SU-DHL-6 (cell line): ENCODE measurements at regions not wholly inside any gene's neighbourhood (a gene's known extent, or its start where the extent isn't known, plus 50 kb on each side); places are given as distances from the start of the nearest gene placed in this dataset.

Experiments
- H2AFZ ChIP-seq: fragments of 200-600 bp; sonication (generic); 2 replicates; pipeline ENCODE4 v1.6.1; 2014; ENCODE audit warnings: low read depth, mild to moderate bottlenecking, moderate library complexity, mixed read lengths, antibody characterized with exemption, low read length; ENCODE audit not compliant: severe bottlenecking
- H3F3A ChIP-seq: fragments of 200-600 bp; shearing (Covaris generic); 2 replicates; pipeline ENCODE4 v1.6.0; 2016; ENCODE audit warnings: antibody characterized with exemption, mild to moderate bottlenecking; ENCODE audit not compliant: insufficient read depth
- H3K27ac ChIP-seq: fragments of 200-600 bp; sonication (generic); 2 replicates; pipeline ENCODE4 v1.5.1; 2016; ENCODE audit warnings: low read depth, mild to moderate bottlenecking, low read length, moderate library complexity, mixed read lengths
- H3K27me3 ChIP-seq: fragments of 200-600 bp; sonication (generic), shearing (Covaris generic); 2 replicates; pipeline ENCODE4 v1.6.0; 2014; ENCODE audit warnings: mild to moderate bottlenecking, low read length
- H3K36me3 ChIP-seq: fragments of 200-600 bp; sonication (generic); 2 replicates; pipeline ENCODE4 v1.6.1; 2014; ENCODE audit warnings: mild to moderate bottlenecking, low read length, mixed read lengths
- H3K4me2 ChIP-seq: fragments of 300-600, 200-600 bp; shearing (Covaris generic), sonication (generic); 2 replicates; pipeline ENCODE4 v1.6.0; 2014; ENCODE audit warnings: low read length, low read depth, mild to moderate bottlenecking; ENCODE audit not compliant: poor library complexity, severe bottlenecking
- H3K4me3 ChIP-seq: fragments of 200-600 bp; sonication (generic); 2 replicates; pipeline ENCODE4 v1.5.1; 2014; ENCODE audit warnings: antibody characterized with exemption, low read length, mild to moderate bottlenecking, mixed read lengths; ENCODE audit not compliant: insufficient read depth, poor library complexity, severe bottlenecking
- H3K79me2 ChIP-seq: fragments of 200-600 bp; sonication (generic); 2 replicates; pipeline ENCODE4 v1.6.1; 2014; ENCODE audit warnings: mild to moderate bottlenecking, low read length, moderate library complexity; ENCODE audit not compliant: insufficient read depth
- H3K9ac ChIP-seq: fragments of 200-600 bp; sonication (generic); 2 replicates; pipeline ENCODE4 v1.7.0; 2014; ENCODE audit warnings: mild to moderate bottlenecking, low read length
- H3K9me2 ChIP-seq: fragments of 200-600 bp; sonication (generic); replicated peaks from 2 replicates; pipeline ENCODE4 v1.6.1; 2014; ENCODE audit warnings: low read length; ENCODE audit not compliant: insufficient read depth
- H3K9me3 ChIP-seq: fragments of 200-600 bp; sonication (generic); 2 replicates; pipeline ENCODE4 v1.6.1; 2014; ENCODE audit warnings: low read length, mixed read lengths; ENCODE audit not compliant: insufficient read depth
- H4K20me1 ChIP-seq: fragments of 200-600 bp; sonication (generic); 2 replicates; pipeline ENCODE4 v1.6.1; 2014; ENCODE audit warnings: low read depth, mild to moderate bottlenecking, antibody characterized with exemption, low read length, moderate library complexity, mixed read lengths
- CTCF ChIP-seq: fragments of 200-600 bp; sonication (generic); IDR thresholded peaks from one replicate; pipeline ENCODE4 v1.5.1; 2017; ENCODE audit warnings: antibody characterized with exemption, mild to moderate bottlenecking, low read length, moderate library complexity; ENCODE audit not compliant: insufficient read depth, poor library complexity, severe bottlenecking
- EZH2phosphoT487 ChIP-seq: fragments of 200-600 bp; sonication (generic), shearing (Covaris generic); conservative IDR thresholded peaks from 2 replicates; pipeline ENCODE4 v1.6.1; 2018; ENCODE audit warnings: mild to moderate bottlenecking, antibody characterized with exemption, low read length, moderate library complexity, mixed read lengths

GRCh38 chrX:109822861-109823260, 89.8 kb upstream of the ACSL4 start:
- Histone ChIP-seq H3K9me2 (no peaks in the 10 kb centered on the region), H3K27ac (no peak overlapping the region), H2AFZ (no peak overlapping the region), H3K9me3 (no peaks in the 10 kb centered on the region), H3K4me2 (no peak overlapping the region), H3K79me2 (no peaks in the 10 kb centered on the region), H4K20me1 (no peaks in the 10 kb centered on the region), H3K27me3 (no peaks in the 10 kb centered on the region), H3F3A (no peaks in the 10 kb centered on the region), H3K9ac (no peak overlapping the region), H3K36me3 (no peaks in the 10 kb centered on the region), H3K4me3 (no peak overlapping the region)
- TF ChIP-seq CTCF, result no peak
- no peak for TF ChIP-seq EZH2phosphoT487

- H4K20me1 ChIP-seq, result no peaks in the 10 kb centered on the region
- no peaks in the 10 kb centered on the region for H3K36me3 ChIP-seq
- H3K27ac ChIP-seq, result no peak overlapping the region
- no peak overlapping the region for H3K4me3 ChIP-seq
- H3K9me3 ChIP-seq, result no peaks in the 10 kb centered on the region
- no peak overlapping the region for H3K9ac ChIP-seq
- no peaks in the 10 kb centered on the region for H3K27me3 ChIP-seq
- no peak for TF ChIP-seq CTCF
- TF ChIP-seq EZH2phosphoT487, result no peak
- H3F3A ChIP-seq, result no peaks in the 10 kb centered on the region
- H2AFZ ChIP-seq, result no peak overlapping the region
- H3K4me2 ChIP-seq, result no peak overlapping the region
- no peaks in the 10 kb centered on the region for H3K9me2 ChIP-seq
- H3K79me2 ChIP-seq, result no peaks in the 10 kb centered on the region
Measured at GRCh38 chrX:109826954-109827708, 94.1 kb upstream of the ACSL4 start.

GRCh38 chrX:109827772-109828171, 94.7 kb upstream of the ACSL4 start:
- Histone ChIP-seq H4K20me1 (no peaks in the 10 kb centered on the region), H3K4me2 (no peak overlapping the region), H3K36me3 (no peaks in the 10 kb centered on the region), H3K27me3 (no peaks in the 10 kb centered on the region), H3K27ac (no peak overlapping the region), H3K79me2 (no peaks in the 10 kb centered on the region), H3K4me3 (no peak overlapping the region), H3K9me2 (no peaks in the 10 kb centered on the region), H2AFZ (no peak overlapping the region), H3F3A (no peaks in the 10 kb centered on the region), H3K9ac (no peak overlapping the region), H3K9me3 (no peaks in the 10 kb centered on the region)
- TF ChIP-seq CTCF (no peak), EZH2phosphoT487 (no peak)
